Panc1 (cell line): ENCODE measurements at regions not wholly inside any gene's neighbourhood (a gene's known extent, or its start where the extent isn't known, plus 50 kb on each side); places are given as distances from the start of the nearest gene placed in this dataset.

Experiments
- CTCF ChIP-seq: fragments of 450-650 bp; IDR thresholded peaks from 2 replicates; pipeline ENCODE4 v1.5.1; 2017; ENCODE audit warnings: mild to moderate bottlenecking
- POLR2AphosphoS5 ChIP-seq: IDR thresholded peaks from 2 replicates; pipeline ENCODE4 v1.6.1; 2012; ENCODE audit warnings: mild to moderate bottlenecking, low read depth, low read length, moderate library complexity
- SIN3A ChIP-seq: IDR thresholded peaks from 2 replicates; pipeline ENCODE4 v1.6.1; 2012; ENCODE audit warnings: low read depth, mild to moderate bottlenecking, low read length, moderate library complexity, borderline replicate concordance; ENCODE audit not compliant: insufficient read depth
- TCF7L2 ChIP-seq: IDR thresholded peaks from 2 replicates; pipeline ENCODE4 v1.6.1; 2011; ENCODE audit warnings: mild to moderate bottlenecking, low read depth, low read length, inconsistent platforms

- TF ChIP-seq CTCF (no peak), TCF7L2 (no peak), SIN3A (no peak), POLR2AphosphoS5 (no peak)
These were observed 393.7 kb upstream of the C2CD4B start for GRCh38 chr15:62558640-62559380.
